Uterus (tissue), 3 donors: ENCODE measurements at regions not wholly inside any gene's neighbourhood (a gene's known extent, or its start where the extent isn't known, plus 50 kb on each side); places are given as distances from the start of the nearest gene placed in this dataset.

Source experiments
- DNase-seq, 2 donors: peaks; one replicate each; pipeline ENCODE4 v3.0.0-alpha.2; 2019 to 2020
- H3K27ac ChIP-seq, 2 donors: fragments of 200-600 bp; sonication (generic); 1 replicate in 1 of 2; 2 replicates in 1 of 2; pipeline ENCODE4 v1.5.1; 2016 to 2018
- H3K27me3 ChIP-seq, 2 donors: fragments of 200-600 bp; sonication (generic); one replicate each; pipeline ENCODE4 v1.5.1; 2018 to 2019; ENCODE audit warnings: control low read depth in 1 of 2
- H3K36me3 ChIP-seq, 2 donors: fragments of 200-600 bp; sonication (generic); one replicate each; pipeline ENCODE4 v1.5.1; 2019; ENCODE audit warnings: control low read depth in 1 of 2
- H3K4me1 ChIP-seq, 2 donors: fragments of 200-600 bp; sonication (generic); one replicate each; pipeline ENCODE4 v1.5.1; 2018 to 2019; ENCODE audit warnings: control low read depth in 1 of 2
- H3K4me3 ChIP-seq, 2 donors: fragments of 200-600 bp; sonication (generic); 1 replicate in 1 of 2; 2 replicates in 1 of 2; pipeline ENCODE4 v1.5.1; 2018 to 2019; ENCODE audit warnings: mild to moderate bottlenecking in 1 of 2
- H3K9me3 ChIP-seq, 2 donors: fragments of 200-600 bp; sonication (generic); one replicate each; pipeline ENCODE4 v1.5.1; 2019; ENCODE audit warnings: control low read depth in 1 of 2
- POLR2A ChIP-seq, 2 donors: fragments of 450-650 bp; IDR thresholded peaks; one replicate each; pipeline ENCODE4 v1.6.1; 2016; ENCODE audit warnings: antibody characterized with exemption in 2 of 2, mild to moderate bottlenecking in 1 of 2, moderate library complexity in 1 of 2
- intact Hi-C: fragments of 100-400 bp; cut with DNase I; formaldehyde crosslinking; loops from one replicate; pipeline ENCODE4 v1.15.1; 2023; ENCODE audit warnings: low total_unique reads
- TF ChIP-seq, protein P1 (sequence below), 4 experiments: fragments of 200-600 bp in 2 of 4; fragments of 450-650 bp in 2 of 4; sonication (generic) in 2 of 4; IDR thresholded peaks; one replicate each; pipeline ENCODE4 v1.5.1; 2016 to 2019; ENCODE audit warnings: antibody characterized with exemption in 4 of 4, mild to moderate bottlenecking in 2 of 4, moderate library complexity in 1 of 4
- donor health status: DM: yes; HTN: yes; CAD: no.

DNA sequence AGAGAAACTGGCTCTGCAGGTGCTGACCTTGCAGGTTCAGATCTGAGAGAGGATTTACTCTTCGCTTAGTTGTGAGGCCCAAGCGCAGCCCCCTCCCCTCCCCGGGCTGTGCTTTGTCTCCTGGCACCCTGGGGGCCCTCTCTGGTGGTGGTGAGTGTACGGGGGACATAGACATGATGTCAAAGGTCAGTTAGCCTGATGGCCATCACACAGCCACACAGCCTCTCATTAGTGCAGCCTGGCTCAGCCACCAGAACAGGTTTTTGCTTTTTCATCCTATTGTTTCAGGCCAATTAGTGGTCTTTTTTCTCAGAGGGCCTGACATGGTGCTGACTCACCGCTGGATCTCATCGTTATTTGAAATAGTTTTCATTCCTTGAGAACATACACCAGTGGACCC lies 437.9 kb downstream of the AACS start:
- H3K27me3 ChIP-seq, result no peaks in the 10 kb centered on the region
- TF ChIP-seq, protein P1, sequence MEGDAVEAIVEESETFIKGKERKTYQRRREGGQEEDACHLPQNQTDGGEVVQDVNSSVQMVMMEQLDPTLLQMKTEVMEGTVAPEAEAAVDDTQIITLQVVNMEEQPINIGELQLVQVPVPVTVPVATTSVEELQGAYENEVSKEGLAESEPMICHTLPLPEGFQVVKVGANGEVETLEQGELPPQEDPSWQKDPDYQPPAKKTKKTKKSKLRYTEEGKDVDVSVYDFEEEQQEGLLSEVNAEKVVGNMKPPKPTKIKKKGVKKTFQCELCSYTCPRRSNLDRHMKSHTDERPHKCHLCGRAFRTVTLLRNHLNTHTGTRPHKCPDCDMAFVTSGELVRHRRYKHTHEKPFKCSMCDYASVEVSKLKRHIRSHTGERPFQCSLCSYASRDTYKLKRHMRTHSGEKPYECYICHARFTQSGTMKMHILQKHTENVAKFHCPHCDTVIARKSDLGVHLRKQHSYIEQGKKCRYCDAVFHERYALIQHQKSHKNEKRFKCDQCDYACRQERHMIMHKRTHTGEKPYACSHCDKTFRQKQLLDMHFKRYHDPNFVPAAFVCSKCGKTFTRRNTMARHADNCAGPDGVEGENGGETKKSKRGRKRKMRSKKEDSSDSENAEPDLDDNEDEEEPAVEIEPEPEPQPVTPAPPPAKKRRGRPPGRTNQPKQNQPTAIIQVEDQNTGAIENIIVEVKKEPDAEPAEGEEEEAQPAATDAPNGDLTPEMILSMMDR (IDR thresholded peaks at IDR 0.05), result no peak
- no peak for TF ChIP-seq POLR2A (IDR thresholded peaks at IDR 0.05)
- no peaks in the 10 kb centered on the region for H3K36me3 ChIP-seq
- H3K4me1 ChIP-seq, result no peaks in the 10 kb centered on the region
- DNase-seq, result no peak
- no peak overlapping the region for H3K27ac ChIP-seq
- intact Hi-C loops, result no loop called here
- H3K9me3 ChIP-seq, result no peaks in the 10 kb centered on the region
- no peak overlapping the region for H3K4me3 ChIP-seq

DNA sequence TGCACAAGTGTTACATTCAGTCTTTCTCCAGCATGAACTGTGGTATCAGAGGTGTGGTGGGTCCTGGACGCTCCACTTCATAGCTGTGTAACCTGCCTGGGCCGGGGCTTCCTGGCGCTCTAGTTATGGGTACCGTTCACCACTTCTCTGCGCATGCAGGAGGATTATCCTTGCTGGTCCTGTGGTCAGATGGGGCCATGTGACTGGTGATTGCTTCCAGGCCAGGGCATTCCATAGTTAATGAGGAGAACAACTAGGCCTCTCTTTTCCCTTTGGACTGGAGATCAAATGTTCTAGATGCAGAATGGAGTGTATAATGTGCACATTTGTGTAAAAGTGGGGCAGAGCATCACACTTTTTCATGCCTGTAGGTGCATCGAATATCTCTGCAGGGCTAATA lies 444.0 kb downstream of the AACS start:
- DNase-seq, result no peak
- intact Hi-C loops, result no loop called here
- TF ChIP-seq, protein P1 (IDR thresholded peaks at IDR 0.05), result no peak
- TF ChIP-seq POLR2A (IDR thresholded peaks at IDR 0.05), result no peak
- H3K4me3 ChIP-seq, result no peak overlapping the region
- H3K27ac ChIP-seq, result no peak overlapping the region
- H3K4me1 ChIP-seq, result no peaks in the 10 kb centered on the region
- no peaks in the 10 kb centered on the region for H3K36me3 ChIP-seq
- H3K27me3 ChIP-seq, result no peaks in the 10 kb centered on the region
- no peaks in the 10 kb centered on the region for H3K9me3 ChIP-seq

DNA sequence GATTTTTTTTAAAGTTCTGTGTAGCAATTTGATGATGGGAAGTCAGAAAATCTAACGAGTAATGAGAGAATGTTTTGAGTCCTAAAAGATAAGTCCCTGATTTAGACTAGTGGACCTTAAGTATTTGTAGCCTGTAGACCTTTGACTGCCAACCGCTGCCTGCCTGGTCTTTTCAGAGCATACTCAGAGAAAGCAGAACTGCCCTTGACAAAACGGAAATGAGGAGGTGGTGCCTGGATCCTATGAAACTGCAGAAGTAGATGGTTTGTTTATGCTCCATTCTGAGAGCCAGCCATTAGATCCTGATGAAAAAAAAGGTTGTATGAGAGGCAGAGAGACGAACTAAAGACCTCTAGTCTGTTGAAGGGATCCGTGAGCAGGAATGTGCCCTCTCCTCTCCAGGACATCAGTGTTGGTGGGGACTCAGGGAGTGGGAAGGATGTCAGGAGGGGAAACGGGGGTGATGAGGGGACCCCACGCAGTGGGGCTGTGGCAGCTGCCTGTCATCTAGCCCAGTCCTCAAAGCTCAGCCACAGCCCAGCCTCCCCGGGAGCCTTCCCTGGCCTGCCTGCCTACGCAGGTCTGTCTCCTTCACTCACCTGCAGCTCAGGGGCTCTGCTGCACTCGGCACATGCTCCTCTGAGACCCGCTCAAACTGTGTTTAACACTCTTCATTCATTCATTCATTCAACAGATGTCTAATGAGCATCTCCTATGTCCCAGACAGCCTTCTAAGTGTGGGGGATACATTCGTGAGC lies 447.5 kb downstream of the AACS start:
- intact Hi-C loops, result no loop called here
- no peaks in the 10 kb centered on the region for H3K36me3 ChIP-seq
- H3K4me3 ChIP-seq, result no peak overlapping the region
- no peak for DNase-seq
- TF ChIP-seq, protein P1 (IDR thresholded peaks at IDR 0.05), result no peak
- no peak for TF ChIP-seq POLR2A (IDR thresholded peaks at IDR 0.05)
- no peaks in the 10 kb centered on the region for H3K9me3 ChIP-seq
- no peaks in the 10 kb centered on the region for H3K27me3 ChIP-seq
- H3K27ac ChIP-seq, result no peak overlapping the region
- no peaks in the 10 kb centered on the region for H3K4me1 ChIP-seq

DNA sequence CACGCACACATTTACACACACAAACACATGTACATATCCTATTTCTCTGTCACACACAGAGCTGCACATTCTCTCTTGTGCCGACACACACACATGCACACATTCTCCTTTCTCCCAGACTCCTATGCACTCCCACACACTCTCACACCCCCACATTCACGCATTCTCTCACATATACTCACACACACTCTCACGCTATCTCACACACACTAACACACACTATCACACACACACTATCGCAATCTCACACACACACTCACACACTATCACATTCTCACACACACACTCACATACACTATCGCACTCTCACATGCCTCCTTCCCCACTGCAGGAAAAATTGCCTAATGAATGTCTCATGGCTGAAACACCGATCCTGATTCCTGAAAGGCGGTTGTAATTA lies 450.7 kb downstream of the AACS start:
- H3K27me3 ChIP-seq, result no peaks in the 10 kb centered on the region
- TF ChIP-seq, protein P1 (IDR thresholded peaks at IDR 0.05), result no peak
- no peak for TF ChIP-seq POLR2A (IDR thresholded peaks at IDR 0.05)
- no peak for DNase-seq
- H3K9me3 ChIP-seq, result no peaks in the 10 kb centered on the region
- no peaks in the 10 kb centered on the region for H3K36me3 ChIP-seq
- H3K27ac ChIP-seq, result no peak overlapping the region
- no peak overlapping the region for H3K4me3 ChIP-seq
- intact Hi-C loops, result no loop called here
- no peaks in the 10 kb centered on the region for H3K4me1 ChIP-seq

DNA sequence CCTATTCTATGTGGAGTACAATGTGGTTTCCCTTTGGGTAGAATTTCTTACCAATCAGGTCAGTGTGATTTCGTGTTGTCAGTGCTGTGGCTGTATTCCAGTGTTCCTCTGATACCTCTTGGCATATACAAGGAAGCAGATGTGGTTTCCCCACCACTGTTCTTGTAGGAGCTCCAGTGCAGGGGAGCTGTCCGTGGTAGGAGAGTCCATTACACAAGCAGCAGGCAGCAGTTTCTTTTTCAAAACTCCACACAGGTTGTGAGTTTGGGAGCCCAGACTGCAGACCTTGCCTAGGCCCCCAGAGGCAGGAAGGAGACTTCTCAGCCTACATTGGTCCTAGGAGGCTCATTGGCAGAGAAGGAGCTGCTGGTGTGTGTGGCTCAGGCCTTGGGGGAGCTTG lies 452.8 kb downstream of the AACS start:
- DNase-seq, result no peak
- Histone ChIP-seq H3K27ac (no peak overlapping the region), H3K27me3 (no peaks in the 10 kb centered on the region), H3K4me3 (no peak overlapping the region), H3K4me1 (no peaks in the 10 kb centered on the region), H3K36me3 (no peaks in the 10 kb centered on the region), H3K9me3 (no peaks in the 10 kb centered on the region)
- intact Hi-C loops, result no loop called here
- TF ChIP-seq POLR2A (IDR thresholded peaks at IDR 0.05), result no peak
- TF ChIP-seq, protein P1 (IDR thresholded peaks at IDR 0.05), result no peak
